Germinal center (tissue), 1 donor: ENCODE measurements at regions not wholly inside any gene's neighbourhood (a gene's known extent, or its start where the extent isn't known, plus 50 kb on each side); places are given as distances from the start of the nearest gene placed in this dataset.
"Not testable (repeated sequence)": the region's sequence is repeated elsewhere in the genome, so short reads cannot be mapped to it uniquely, and the experiment has no call there.

Experiments
- DNase-seq: peaks from one replicate; pipeline ENCODE4 v3.0.0; 2012; ENCODE audit warnings: mixed read lengths, low spot score

- DNase-seq: no peak
Observed at GRCh38 chr7:15049157-15049556, 146.6 kb upstream of the DGKB start.

GRCh38 chr7:15046861-15047260, 144.3 kb upstream of the DGKB start:
- DNase-seq: no peak

GRCh38 chr7:15043931-15044330, 141.4 kb upstream of the DGKB start:
- DNase-seq: no peak

GRCh38 chr7:15042285-15043065, 139.9 kb upstream of the DGKB start:
- DNase-seq: no peak

- no peak for DNase-seq
Observed at GRCh38 chr7:15041226-15041625, 138.7 kb upstream of the DGKB start.

- DNase-seq: no peak
Observed at GRCh38 chr7:15035814-15036213, 133.3 kb upstream of the DGKB start.

- DNase-seq: no peak
Observed at GRCh38 chr7:15033039-15033438, 130.5 kb upstream of the DGKB start.

- no peak for DNase-seq
Observed at GRCh38 chr7:15018981-15019380, 116.4 kb upstream of the DGKB start.

- no peak for DNase-seq
Observed at GRCh38 chr7:15016766-15017165, 114.2 kb upstream of the DGKB start.

- DNase-seq: no peak
Observed at GRCh38 chr7:15016315-15016667, 113.7 kb upstream of the DGKB start.

- peak; percentile 8 for DNase-seq
Observed at GRCh38 chr7:15015545-15016314, 113.2 kb upstream of the DGKB start.

GRCh38 chr7:15012135-15012534, 109.6 kb upstream of the DGKB start:
- DNase-seq: no peak

- no peak for DNase-seq
Observed at GRCh38 chr7:15011289-15011688, 108.7 kb upstream of the DGKB start.

GRCh38 chr7:15007507-15007906, 105.0 kb upstream of the DGKB start:
- DNase-seq: no peak

- no peak for DNase-seq
Observed at GRCh38 chr7:15005672-15006071, 103.1 kb upstream of the DGKB start.

GRCh38 chr7:15000157-15000556, 97.6 kb upstream of the DGKB start:
- no peak for DNase-seq

- no peak for DNase-seq
Observed at GRCh38 chr7:14999331-14999730, 96.8 kb upstream of the DGKB start.

GRCh38 chr7:14995774-14996173, 93.2 kb upstream of the DGKB start:
- DNase-seq: no peak

- DNase-seq: no peak
Observed at GRCh38 chr7:14988941-14989340, 86.4 kb upstream of the DGKB start.

- DNase-seq: no peak
Observed at GRCh38 chr7:14978687-14979086, 76.1 kb upstream of the DGKB start.

- no peak for DNase-seq
Observed at GRCh38 chr7:14974688-14975087, 72.1 kb upstream of the DGKB start.

GRCh38 chr7:14973712-14974428, 71.3 kb upstream of the DGKB start:
- DNase-seq: no peak

GRCh38 chr7:14971678-14972077, 69.1 kb upstream of the DGKB start:
- not testable (repeated sequence) for DNase-seq
